ENCODE measurements at regions not wholly inside any gene's neighbourhood (a gene's known extent, or its start where the extent isn't known, plus 50 kb on each side); places are given as distances from the start of the nearest gene placed in this dataset.

DNA sequence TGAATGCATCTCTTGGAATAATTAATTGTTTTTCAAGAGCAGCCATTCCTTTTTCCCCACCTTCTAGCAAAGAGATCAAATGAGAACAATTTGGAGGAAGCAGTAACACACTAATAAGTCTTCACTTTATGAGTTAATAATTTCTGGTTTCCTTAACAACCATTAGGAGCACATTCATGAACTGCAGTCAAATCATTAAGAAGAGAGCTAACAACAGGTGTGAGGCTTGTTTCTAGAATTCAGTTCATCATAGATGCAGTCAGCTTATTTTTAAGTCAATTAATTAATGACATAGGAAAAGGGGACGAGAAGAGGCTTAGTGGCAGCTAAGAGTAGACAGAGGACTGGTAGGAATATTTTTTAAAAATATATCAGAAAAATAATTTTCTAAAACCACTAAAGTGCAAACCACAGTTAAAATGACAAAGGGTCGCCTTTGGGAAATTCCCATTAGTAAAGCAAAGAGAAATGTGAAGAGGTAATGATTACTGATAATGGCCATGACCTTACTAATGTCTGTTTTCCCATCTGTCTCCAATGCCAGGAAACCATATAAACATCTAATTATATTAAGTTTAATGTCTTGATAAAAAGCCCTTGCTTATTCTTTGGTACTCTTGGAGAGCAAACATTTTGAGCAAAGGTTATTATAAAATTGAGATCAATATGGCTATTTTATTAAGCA, 184.2 kb downstream of the KCNJ2 start:
- no peak overlapping the region for H3K27ac ChIP-seq
- H3K4me3 ChIP-seq, result no peak overlapping the region
- H3K27me3 ChIP-seq, result no peaks in the 10 kb centered on the region
- TF ChIP-seq, protein P1, sequence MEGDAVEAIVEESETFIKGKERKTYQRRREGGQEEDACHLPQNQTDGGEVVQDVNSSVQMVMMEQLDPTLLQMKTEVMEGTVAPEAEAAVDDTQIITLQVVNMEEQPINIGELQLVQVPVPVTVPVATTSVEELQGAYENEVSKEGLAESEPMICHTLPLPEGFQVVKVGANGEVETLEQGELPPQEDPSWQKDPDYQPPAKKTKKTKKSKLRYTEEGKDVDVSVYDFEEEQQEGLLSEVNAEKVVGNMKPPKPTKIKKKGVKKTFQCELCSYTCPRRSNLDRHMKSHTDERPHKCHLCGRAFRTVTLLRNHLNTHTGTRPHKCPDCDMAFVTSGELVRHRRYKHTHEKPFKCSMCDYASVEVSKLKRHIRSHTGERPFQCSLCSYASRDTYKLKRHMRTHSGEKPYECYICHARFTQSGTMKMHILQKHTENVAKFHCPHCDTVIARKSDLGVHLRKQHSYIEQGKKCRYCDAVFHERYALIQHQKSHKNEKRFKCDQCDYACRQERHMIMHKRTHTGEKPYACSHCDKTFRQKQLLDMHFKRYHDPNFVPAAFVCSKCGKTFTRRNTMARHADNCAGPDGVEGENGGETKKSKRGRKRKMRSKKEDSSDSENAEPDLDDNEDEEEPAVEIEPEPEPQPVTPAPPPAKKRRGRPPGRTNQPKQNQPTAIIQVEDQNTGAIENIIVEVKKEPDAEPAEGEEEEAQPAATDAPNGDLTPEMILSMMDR (IDR thresholded peaks at IDR 0.05), result no peak
- H3K9me3 ChIP-seq, result no peaks in the 10 kb centered on the region
- H3K36me3 ChIP-seq, result no peaks in the 10 kb centered on the region
- DNase-seq (ENCODE audit: low spot score), result no peak
- no peaks in the 10 kb centered on the region for H3K4me1 ChIP-seq

DNA sequence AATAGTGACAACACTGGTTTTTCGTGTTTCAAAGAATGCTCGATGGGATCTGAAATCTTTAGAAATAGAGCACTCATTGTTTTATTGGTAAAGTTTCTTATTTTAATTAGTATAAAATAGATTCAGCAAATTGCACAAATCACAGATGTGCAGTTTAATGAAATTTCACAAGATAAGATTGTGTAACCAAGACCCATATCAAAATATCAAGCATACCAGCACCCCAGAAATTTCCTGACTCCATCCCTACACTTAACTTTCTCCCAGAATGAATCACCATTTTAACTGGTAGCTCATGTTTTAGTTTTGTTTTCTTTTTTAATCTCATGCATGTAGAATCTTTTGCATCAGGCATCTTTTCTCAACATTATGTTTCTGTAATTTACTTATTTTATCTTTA, 185.9 kb downstream of the KCNJ2 start:
- no peak for DNase-seq (ENCODE audit: low spot score)
- Histone ChIP-seq H3K4me3 (no peak overlapping the region), H3K9me3 (no peaks in the 10 kb centered on the region), H3K27ac (no peak overlapping the region), H3K4me1 (no peaks in the 10 kb centered on the region), H3K36me3 (no peaks in the 10 kb centered on the region), H3K27me3 (no peaks in the 10 kb centered on the region)
- TF ChIP-seq, protein P1 (IDR thresholded peaks at IDR 0.05), result no peak

GRCh38 chr17:70357190-70357589, 187.9 kb downstream of the KCNJ2 start:
- TF ChIP-seq, protein P1 (IDR thresholded peaks at IDR 0.05), result no peak
- Histone ChIP-seq H3K9me3 (no peaks in the 10 kb centered on the region), H3K36me3 (no peaks in the 10 kb centered on the region), H3K4me3 (no peak overlapping the region), H3K27ac (no peak overlapping the region), H3K4me1 (no peaks in the 10 kb centered on the region), H3K27me3 (no peaks in the 10 kb centered on the region)
- DNase-seq (ENCODE audit: low spot score), result no peak

GRCh38 chr17:70365091-70365583, 195.8 kb downstream of the KCNJ2 start:
- H3K9me3 ChIP-seq, result no peaks in the 10 kb centered on the region
- no peaks in the 10 kb centered on the region for H3K36me3 ChIP-seq
- H3K4me3 ChIP-seq, result no peak overlapping the region
- no peaks in the 10 kb centered on the region for H3K27me3 ChIP-seq
- no peak overlapping the region for H3K27ac ChIP-seq
- no peaks in the 10 kb centered on the region for H3K4me1 ChIP-seq
- no peak for DNase-seq (ENCODE audit: low spot score)
- TF ChIP-seq, protein P1 (IDR thresholded peaks at IDR 0.05), result no peak

DNA sequence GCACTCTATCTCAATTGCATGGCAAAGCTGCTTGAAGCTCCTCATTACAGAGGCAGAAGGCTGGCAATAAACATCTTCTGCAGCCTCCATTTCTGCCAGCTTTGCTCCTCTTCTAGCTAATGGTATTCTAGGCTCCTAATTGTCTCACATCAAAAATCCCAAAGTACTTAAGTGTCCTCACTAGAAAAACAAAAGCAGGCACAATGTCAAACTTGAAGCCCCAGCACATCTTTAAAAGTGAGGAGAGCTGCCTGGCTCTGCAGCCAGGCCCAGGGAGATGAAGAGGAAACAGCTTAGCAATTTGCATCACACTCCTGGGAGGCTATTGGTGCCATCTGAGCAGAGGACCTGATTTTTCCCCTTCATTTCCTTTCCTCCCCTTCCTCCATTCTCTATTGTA, 197.1 kb downstream of the KCNJ2 start:
- DNase-seq (ENCODE audit: low spot score), result no peak
- H3K27ac ChIP-seq, result no peak overlapping the region
- H3K27me3 ChIP-seq, result no peaks in the 10 kb centered on the region
- no peaks in the 10 kb centered on the region for H3K36me3 ChIP-seq
- H3K4me3 ChIP-seq, result no peak overlapping the region
- no peaks in the 10 kb centered on the region for H3K4me1 ChIP-seq
- H3K9me3 ChIP-seq, result no peaks in the 10 kb centered on the region
- TF ChIP-seq, protein P1 (IDR thresholded peaks at IDR 0.05), result no peak

GRCh38 chr17:70368011-70368410, 198.7 kb downstream of the KCNJ2 start:
- TF ChIP-seq, protein P1 (IDR thresholded peaks at IDR 0.05), result no peak
- no peak overlapping the region for H3K4me3 ChIP-seq
- H3K36me3 ChIP-seq, result no peaks in the 10 kb centered on the region
- no peak overlapping the region for H3K27ac ChIP-seq
- H3K27me3 ChIP-seq, result no peaks in the 10 kb centered on the region
- H3K9me3 ChIP-seq, result no peaks in the 10 kb centered on the region
- no peak for DNase-seq (ENCODE audit: low spot score)
- H3K4me1 ChIP-seq, result no peaks in the 10 kb centered on the region
